GM19372 (cell line): ENCODE measurements at regions not wholly inside any gene's neighbourhood (a gene's known extent, or its start where the extent isn't known, plus 50 kb on each side); places are given as distances from the start of the nearest gene placed in this dataset.
A peak's percentile ranks its signal among the peaks of the same experiment; 100 is the strongest.
"Not testable (repeated sequence)": the region's sequence is repeated elsewhere in the genome, so short reads cannot be mapped to it uniquely, and the experiment has no call there.

Source experiments
- ATAC-seq: cut with Tn5 transposase; IDR thresholded peaks from one replicate; pipeline ENCODE4 v1.9.1; 2021; ENCODE audit warnings: mild to moderate bottlenecking, low read depth, moderate library complexity; ENCODE audit not compliant: unreplicated experiment

DNA sequence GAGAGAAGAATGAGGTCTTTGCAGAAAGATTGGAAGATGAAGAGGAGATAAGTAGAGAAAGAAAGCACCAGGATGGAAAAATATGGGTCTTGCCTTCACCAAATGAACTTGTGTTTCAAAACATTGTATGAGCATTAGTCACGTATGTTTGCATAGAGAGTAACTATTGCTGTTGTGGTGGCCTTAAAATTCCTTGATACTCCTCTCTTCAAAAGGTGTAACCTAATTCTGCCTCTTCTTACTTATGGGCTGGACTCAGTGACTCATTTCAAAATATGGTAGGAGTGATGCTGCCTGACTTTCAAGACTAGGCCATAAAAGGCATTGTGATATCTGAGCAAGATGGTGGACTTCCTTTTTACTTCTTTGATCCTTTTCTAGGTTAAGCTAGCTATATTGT is 228.7 kb upstream of the ZNF385D start:
- ATAC-seq = no peak

DNA sequence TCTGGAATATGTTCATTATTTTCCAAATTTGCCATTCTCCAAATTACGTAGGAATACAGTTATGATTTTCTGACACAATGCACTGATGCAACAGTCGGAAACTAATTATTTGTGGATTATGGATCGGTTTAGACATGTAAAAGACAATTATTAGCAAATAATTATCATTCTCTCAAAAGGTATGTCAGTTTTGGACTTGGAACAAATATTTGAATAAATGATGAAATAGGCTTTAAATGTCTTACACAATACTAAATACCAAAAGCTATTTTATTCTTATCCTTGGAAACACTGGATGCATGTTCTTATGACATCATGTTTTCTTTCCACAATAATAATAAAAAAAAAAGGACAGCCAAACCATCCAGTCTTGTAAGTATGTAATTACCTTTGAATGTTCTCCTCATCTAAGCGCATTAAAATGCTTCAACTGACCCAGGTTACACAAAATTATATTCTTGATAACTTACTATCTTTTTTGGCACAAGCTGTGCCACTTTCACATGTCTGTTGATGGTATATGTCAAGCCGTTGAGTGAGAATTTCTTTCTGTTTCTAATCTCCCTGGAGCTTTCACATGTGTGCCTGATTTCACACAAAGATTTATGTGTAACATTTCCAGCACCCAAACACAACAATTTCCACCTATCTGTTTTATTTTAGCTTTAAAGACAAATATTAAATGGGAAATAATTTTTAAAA is 238.5 kb upstream of the ZNF385D start:
- no peak for ATAC-seq

DNA sequence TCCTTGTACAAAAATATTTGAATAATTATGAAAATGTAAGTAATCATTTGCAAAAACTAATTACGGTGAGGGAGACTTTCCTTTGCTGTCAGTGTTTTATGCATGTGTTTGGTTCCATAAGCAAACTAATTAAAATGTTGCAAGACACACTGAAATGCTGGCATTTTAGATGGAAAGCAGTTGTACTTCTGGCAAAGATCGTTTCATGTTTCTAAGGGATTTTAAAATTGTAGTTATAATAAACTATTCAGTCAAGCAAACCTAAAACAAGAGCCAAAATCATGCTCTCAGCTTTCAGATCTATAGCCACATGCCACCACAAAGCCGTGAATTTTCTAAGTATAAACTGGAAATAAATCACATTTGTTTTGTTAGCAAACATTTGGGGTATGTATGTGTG is 240.1 kb upstream of the ZNF385D start:
- no peak for ATAC-seq

DNA sequence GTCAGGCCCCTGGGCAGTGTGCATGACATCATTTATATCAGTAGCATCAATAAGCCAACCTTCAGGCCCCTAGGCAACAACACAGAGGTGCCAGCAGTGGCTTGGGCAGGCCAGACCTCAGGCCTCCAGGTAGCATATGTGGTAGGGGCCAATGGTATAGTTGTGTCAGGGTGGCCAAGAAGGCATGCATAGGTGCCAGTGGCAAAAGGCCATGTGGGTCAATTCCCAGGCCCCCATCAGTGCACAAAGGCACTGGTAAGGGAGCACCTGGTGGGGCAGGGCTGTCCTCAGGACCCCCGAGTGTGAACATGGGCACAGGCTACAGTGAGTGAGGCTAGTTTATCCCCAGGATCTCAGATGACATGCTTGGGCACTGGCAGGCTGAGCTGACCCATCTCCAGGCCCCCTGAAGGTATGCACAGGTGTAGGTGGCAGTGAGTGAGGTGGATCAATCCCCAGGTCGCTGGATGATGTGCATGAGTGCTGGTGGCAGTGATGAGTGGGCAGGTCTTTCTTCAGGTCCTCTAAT is 244.1 kb upstream of the ZNF385D start:
- no peak for ATAC-seq

DNA sequence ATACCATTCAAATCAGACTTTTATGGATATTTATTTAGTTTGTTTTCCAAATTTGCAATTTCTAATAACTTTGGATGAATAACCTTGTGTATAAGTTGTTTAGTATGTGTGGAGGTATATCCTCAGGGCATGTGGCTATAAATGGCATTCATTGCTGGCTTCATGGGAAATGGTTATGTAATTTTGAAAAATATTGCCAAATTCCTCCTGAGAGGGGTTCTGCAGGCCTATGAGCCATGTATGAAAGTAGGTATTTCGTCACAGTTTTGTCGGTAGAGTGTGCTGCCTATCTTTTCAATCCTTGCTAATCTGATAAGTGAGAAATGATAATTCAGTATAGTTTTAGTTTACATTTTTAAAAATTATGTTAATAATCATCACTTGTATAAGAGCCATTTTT is 256.4 kb upstream of the ZNF385D start:
- no peak for ATAC-seq

DNA sequence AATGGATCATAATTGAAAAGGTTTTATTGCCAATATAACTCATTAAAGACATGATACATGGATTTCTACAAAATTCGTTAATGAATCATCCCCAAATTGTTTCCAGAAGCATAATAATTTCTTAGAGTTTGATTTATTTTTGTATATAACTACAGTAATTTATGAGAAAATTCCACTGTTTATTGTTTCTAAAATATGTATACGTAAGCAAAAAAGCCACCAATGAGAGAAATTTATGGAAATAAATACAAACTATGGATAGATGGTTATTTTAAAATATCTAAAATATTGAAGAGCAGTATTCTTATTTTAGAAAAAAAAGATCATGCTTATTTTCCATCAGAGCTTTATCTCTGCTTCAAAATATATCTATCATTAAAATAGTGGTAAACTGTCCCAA is 260.0 kb upstream of the ZNF385D start:
- no peak for ATAC-seq

DNA sequence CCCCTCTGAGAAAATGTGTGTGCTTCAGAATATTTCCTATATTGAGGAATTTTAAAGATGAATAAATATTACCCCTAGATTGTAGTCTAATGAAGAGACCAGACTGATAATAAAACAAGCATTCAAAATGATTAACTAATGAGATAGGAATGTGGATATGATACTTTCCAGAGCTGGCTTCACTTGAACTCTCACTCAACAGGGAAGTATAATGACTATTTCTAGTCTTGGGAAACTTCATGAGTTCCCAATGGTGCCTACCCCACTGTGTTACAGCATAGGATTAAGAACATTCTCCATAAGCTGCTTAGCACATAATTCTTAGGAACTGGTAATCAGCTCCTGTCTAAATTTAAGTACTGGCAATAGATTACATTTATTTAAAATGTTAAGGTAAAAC is 261.5 kb upstream of the ZNF385D start:
- no peak for ATAC-seq

DNA sequence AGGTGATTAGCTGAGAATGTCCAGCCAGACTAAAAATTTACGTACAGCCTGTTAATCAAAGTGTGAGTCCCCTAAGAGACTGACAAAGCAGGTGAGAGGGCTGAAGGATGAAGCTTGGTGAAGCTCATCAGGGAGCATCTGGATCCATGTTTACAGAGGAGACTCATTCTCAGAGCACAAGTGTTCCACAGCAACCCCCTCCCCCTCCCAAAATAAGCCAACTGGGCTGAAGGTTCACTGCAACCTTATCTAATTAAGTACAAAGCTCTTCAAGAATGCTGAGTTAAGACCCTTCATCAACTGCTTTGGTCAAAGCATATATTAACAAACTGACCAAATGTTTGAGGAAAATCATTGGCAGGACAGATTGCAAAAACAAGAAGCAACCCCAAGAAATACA is 262.6 kb upstream of the ZNF385D start:
- no peak for ATAC-seq

DNA sequence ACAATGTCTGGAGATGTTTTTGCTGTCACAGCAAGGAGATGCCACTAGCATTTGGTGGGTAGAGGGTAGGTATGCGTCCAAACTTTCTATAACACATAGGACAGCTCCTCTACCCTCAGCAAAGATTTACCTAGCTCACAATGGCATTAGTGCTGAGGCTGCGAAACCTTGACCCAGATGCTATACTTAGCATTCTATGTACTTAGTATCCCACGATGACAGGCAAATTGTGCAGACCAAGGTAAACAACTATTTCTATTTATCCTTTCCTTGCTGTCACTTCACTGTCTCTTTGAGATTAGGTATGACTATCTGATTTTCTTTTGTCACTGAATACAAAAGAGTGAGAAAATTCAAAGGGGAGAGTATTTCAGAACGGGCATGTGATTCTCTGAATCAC is 265.2 kb upstream of the ZNF385D start:
- no peak for ATAC-seq

DNA sequence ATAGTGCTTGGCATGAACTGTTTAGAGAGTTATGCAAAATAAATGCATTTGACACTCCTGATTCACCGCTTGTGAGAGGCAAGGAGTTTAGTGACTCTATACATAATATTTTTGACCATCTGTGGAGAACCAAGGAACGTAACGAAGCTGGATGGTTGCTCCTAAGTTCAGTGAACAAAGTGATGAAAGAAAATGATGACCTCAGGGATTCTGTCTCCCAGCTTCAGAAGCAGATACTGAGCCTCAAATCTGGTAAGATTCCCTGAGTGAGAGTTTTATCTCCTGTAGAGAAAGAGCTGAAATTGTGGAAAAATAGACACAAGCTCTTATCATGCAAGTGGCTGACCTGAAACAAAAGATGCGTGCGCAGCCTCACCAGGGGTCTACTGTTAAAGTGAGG is 273.6 kb upstream of the ZNF385D start:
- not testable (repeated sequence) for ATAC-seq

DNA sequence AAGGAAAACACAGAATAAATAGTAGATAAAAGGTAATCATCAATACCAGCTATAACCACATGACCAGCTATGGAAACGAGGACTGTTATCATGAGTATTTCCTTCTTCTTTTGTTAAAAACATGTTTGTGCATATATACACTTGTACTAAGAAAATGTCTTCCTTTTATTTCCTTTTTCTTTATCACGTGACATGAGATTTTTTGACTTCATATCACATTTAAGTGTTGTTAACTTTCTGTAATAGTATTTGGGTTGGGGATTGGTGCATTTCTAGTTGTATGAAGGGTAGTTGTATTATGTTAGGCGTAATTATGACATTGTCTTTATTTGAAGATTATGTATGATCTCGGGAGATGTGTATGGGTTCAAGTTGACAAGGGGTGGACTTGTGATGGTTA is 278.5 kb upstream of the ZNF385D start:
- ATAC-seq = no peak

DNA sequence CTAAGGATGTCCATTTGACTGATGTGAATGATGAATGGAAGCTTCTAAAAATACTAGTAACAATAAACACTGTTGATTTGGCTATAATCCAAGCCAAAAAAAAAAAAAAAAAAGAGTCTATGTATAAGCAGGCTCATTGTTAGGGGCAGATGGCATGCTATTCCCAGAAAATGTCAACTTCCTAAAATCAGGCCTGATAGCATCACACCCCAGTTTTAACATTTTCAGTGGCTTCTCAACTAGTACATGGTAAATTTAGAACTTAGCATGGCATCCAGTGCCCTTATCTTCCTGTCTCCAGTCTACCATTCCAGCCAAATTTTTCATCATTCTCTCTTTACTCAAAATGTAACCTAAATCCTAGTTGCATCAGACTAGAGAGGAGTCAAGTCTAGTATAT is 288.2 kb upstream of the ZNF385D start:
- no peak for ATAC-seq

DNA sequence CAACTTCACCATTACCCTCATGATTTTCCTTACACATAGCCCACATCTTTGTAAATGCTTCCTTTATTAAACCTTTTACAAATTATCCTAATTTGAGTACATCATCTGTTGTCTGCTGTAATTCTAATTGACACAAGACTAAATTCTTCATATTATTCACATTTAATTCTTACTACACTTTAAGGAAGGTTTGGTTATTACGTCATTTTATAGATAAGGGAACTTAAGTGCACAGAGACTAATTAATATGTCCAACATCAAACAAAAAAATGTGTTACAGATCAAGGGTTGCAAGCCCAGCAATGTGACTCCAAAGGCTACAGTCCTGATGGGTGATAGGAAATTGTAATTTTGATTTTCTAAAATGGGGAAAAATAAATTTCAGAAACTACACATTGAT is 289.1 kb upstream of the ZNF385D start:
- no peak for ATAC-seq

DNA sequence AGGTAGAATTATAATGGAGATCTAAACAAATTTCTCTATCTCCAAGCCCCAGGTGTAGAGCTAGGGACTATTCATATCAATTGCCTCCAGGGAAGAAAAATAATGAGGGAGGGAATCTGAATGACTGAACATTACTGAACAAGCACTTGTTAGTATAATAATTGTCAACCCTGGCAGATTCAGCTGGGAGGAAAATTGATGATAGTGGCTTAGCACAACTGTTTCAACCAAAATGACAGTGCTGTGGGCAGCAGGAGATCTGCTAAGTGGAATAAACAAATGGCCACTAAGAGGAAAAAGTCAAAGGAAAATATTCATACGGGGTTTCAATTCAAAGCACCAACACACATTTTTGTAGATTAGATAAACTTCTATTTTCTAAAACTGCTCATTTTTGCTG is 294.9 kb upstream of the ZNF385D start:
- ATAC-seq = no peak

DNA sequence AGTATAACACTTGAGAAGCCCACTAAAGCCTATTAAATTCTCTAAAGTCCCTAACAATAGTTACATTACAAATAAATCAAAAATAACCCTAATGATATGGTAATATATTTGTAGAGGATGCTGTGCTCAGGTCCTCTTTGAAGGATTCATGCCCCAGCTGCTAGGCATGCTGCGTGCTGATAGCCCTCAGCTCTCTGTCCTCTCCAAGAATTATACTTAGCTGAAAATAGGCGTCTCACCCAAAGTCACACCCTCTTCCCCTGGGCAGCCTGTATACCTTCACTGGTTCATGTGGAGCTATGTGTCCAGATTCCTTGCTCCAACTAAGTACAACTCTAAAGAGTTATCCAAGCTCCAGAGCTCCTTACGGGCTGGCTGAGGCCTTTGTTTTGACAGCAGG is 312.5 kb upstream of the ZNF385D start:
- ATAC-seq = no peak

DNA sequence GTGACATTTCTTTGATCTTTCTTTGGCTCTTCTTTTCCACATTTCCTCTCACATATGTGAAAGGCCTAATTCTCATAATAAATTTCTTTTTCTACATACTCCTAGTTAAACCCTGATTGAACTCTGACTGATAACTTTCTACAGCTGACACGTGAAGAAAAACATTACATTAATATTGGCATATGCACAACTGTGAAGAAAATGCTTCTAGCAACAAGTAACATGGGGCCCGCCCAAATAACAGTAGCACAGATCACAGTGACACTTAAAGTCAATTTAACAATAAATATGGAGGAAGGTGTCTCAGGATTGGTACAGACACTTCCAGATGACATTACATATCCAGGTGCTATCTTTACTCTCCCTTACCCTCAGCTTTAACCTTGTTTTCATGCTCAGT is 317.6 kb upstream of the ZNF385D start:
- ATAC-seq = no peak

DNA sequence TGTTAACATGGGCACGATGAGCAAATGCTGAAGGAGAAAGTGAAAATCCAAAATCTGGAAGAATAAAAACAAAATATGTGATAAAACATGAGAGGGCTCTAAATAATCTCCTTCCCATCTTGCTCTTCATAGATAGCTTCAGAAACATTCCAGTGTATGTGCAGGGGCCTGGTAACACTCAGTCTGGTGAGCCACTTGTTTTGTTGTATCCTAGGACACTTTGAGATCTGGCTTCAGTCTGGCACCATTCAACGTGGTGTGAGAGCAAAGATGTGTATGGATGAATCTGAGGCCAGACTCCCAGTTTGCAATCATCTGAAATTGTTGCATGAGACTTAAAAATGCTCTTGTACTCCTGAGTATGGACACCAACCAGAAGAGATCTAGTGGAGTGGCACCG is 337.2 kb upstream of the ZNF385D start:
- no peak for ATAC-seq

DNA sequence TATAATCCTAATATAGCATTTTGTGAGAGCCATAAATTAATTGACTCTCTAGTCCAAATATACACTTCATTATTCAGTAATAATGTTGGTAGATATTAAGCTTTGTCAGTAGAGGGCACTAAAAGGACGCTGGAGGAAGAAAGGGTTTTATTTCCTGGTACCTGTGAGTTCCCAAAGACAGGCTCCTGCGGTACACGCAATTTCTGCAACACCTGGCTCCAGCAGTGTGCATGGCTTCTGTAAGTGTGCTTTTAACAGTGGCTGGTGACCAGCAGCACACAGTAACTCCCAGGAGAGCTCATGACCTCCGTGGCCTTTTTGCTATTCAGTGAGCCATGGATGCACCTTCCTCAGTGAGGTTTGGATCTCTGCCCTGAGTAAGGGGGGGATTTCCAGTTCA is 338.3 kb upstream of the ZNF385D start:
- peak; percentile 80 for ATAC-seq

DNA sequence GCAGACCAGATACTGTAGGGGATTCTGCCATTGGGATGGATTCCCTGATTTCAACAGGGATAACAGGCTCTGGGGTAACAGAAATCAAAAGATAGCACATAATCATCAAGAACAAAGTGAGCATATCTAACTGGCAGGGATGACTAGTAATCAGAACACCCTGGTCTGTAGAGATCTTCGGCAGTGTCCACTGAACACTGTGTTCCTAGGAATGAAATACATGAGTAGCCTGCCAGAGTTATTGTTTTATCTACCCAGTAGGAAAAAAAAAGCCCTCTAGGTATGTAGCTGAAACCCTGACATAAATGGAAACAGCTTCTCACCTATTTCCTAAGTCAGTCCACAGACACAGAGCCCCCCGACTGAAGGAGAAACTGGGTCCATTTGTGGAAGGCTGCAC is 340.3 kb upstream of the ZNF385D start:
- no peak for ATAC-seq

DNA sequence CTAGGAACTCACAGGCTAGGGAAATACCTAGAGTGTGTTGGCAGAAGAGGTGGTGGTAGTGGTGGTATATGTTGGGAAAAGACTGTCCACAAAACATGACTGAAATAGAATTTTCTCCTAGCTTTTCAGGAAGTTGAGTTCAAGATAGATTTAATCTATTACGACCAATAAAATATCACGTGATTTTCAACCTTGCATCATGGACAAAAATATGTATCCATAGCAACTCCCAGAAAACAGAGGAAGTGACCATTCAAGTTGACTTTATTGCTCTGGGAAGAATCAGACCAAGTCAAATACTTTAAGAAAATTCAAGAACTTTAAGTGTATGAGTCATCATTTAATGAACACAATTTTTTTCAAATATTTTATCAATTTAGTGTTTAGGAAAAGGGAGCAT is 347.0 kb upstream of the ZNF385D start:
- no peak for ATAC-seq

DNA sequence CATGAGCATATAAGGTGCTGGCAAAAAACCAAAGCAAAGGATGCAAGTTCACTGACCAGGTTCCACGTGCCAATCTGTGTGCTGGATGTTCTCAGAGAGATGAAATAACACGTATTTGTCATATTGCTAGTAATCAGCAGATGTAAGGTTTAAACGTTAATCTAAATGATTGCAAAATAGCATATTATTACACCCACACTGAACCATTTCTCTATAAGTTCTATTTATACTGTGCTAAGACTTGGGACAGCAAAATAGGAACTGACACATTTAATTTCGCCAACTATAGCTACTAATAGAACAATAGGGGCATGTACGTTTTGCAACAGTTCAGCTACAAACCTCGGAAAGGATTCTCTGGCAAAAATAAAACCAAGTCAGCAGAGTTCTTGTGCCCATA is 350.3 kb upstream of the ZNF385D start:
- ATAC-seq = no peak

DNA sequence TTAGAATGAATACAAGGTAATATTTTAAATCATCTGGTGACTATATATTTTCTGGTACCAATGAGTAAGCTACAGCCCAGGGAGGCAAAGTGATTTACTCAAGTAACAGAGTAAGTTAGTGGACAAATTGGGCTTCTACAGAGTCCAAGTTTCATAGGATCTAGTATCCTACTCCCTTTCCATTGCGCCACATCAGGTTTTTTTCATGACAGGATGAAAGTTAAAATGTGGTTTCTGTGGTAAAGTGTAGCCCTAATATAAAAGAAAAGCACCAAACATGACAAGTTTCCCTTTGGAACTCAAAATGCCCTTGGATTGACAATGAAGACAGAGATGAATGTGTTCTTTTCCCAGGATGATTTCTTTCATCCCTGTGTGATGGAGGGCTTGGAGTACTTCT is 350.8 kb upstream of the ZNF385D start:
- ATAC-seq = no peak

DNA sequence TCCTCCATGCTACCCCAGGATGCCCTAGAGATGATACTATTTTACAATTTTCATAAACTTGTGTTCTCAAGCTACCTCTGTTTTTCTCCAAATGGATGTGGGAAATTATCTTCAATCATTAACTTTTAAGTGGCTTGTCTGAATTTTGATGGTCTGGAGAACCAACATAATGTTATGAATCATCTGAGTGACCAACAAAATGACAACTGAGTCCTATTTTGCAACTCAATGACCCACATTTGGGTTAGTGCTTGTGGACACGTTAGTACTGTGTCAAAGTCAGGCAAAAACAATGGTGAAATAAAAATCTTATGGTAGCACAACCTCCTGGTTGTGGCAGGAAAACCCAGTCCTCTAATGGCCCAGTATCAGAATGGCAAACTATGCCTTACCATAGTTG is 352.4 kb upstream of the ZNF385D start:
- no peak for ATAC-seq
